LNCaP clone FGC (cell line): ENCODE measurements at regions not wholly inside any gene's neighbourhood (a gene's known extent, or its start where the extent isn't known, plus 50 kb on each side); places are given as distances from the start of the nearest gene placed in this dataset.

ENCODE experiments used
- DNase-seq: peaks from one replicate; pipeline ENCODE4 v3.0.0-alpha.2; 2011; ENCODE audit warnings: low read depth
- H3K4me3 ChIP-seq: 2 replicates; pipeline ENCODE4 v1.5.1; 2011; ENCODE audit warnings: mild to moderate bottlenecking, low read depth, low read length, control low read depth
- CTCF ChIP-seq: IDR thresholded peaks from 2 replicates; pipeline ENCODE4 v1.5.1; 2012; ENCODE audit warnings: mild to moderate bottlenecking; ENCODE audit not compliant: control insufficient read depth, insufficient read depth; ENCODE audit errors: extremely low read depth

GRCh38 chrX:134173541-134174272 is 63.3 kb upstream of the CCDC160 start:
- TF ChIP-seq CTCF, result no peak
- DNase-seq, result no peak
- H3K4me3 ChIP-seq, result no peak overlapping the region

GRCh38 chrX:134174273-134174660 is 62.7 kb upstream of the CCDC160 start:
- TF ChIP-seq CTCF, result no peak
- H3K4me3 ChIP-seq, result no peak overlapping the region
- no peak for DNase-seq

GRCh38 chrX:134174859-134175258 is 62.1 kb upstream of the CCDC160 start:
- no peak overlapping the region for H3K4me3 ChIP-seq
- no peak for TF ChIP-seq CTCF
- DNase-seq, result no peak

GRCh38 chrX:134177527-134177926 is 59.5 kb upstream of the CCDC160 start:
- no peak for DNase-seq
- no peak for TF ChIP-seq CTCF
- no peak overlapping the region for H3K4me3 ChIP-seq

GRCh38 chrX:134180601-134181274 is 56.2 kb upstream of the CCDC160 start:
- no peak for TF ChIP-seq CTCF
- H3K4me3 ChIP-seq, result no peak overlapping the region
- DNase-seq, result no peak

GRCh38 chrX:134181275-134181660 is 55.7 kb upstream of the CCDC160 start:
- no peak for TF ChIP-seq CTCF
- no peak overlapping the region for H3K4me3 ChIP-seq
- DNase-seq, result no peak

GRCh38 chrX:134183665-134184064 is 53.3 kb upstream of the CCDC160 start:
- no peak overlapping the region for H3K4me3 ChIP-seq
- TF ChIP-seq CTCF, result no peak
- no peak for DNase-seq
